ENCODE measurements at regions not wholly inside any gene's neighbourhood (a gene's known extent, or its start where the extent isn't known, plus 50 kb on each side); places are given as distances from the start of the nearest gene placed in this dataset.

GRCh38 chr2:11082880-11083279 lies 72.4 kb upstream of the SLC66A3 start:
- TF ChIP-seq POLR2A (IDR thresholded peaks at IDR 0.05; ENCODE audit: borderline replicate concordance, extremely low read depth, insufficient read depth, insufficient read length) (no peak), ZFX (IDR thresholded peaks at IDR 0.05) (no peak), RAD21 (IDR thresholded peaks at IDR 0.05; ENCODE audit: low read depth) (no peak), POLR2AphosphoS5 (IDR thresholded peaks at IDR 0.05; ENCODE audit: low read depth, low read length) (no peak), ZNF274 (IDR thresholded peaks at IDR 0.05; ENCODE audit: low read depth, low read length) (no peak)
